GM21528 (cell line): ENCODE measurements at regions not wholly inside any gene's neighbourhood (a gene's known extent, or its start where the extent isn't known, plus 50 kb on each side); places are given as distances from the start of the nearest gene placed in this dataset.
A peak's percentile ranks its signal among the peaks of the same experiment; 100 is the strongest.

Experiments
- ATAC-seq: cut with Tn5 transposase; IDR thresholded peaks from one replicate; pipeline ENCODE4 v1.9.1; 2021; ENCODE audit warnings: mild to moderate bottlenecking, moderate library complexity; ENCODE audit not compliant: unreplicated experiment, low FRiP score

DNA sequence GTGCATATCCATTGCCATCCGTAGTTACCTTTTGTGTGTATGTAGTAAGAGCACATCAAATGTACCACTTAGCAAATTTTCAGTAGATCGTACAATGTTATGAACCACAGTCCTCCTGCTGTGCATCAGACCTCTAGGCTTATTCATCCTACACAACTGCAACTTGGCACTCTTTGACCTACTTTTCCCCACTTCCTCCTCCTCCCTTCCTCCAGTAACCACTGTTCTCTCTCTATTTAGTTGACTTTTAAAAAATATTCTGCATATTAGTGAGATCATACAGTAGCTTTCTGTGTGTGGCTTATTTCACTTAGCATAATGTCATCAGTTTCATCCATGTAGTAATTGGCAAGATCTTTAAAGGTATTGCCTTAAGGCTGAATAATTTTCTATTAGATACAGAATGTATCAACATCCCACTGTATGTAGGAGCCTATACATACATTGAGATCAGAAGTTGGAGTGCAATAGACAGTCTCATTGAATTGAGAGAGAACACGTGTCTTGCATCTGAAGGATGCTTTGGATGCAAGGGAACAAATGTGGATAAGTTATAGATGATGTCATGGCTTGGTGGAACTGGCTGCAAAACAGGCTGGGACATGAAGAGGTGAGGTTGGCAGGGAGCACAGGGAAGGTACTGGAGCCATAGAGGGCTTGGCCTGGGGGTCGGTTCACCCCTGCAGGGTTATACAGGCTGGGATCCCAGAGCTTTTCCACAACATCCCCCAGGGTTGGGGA, 83.0 kb upstream of the FAM180A start:
- no peak for ATAC-seq

DNA sequence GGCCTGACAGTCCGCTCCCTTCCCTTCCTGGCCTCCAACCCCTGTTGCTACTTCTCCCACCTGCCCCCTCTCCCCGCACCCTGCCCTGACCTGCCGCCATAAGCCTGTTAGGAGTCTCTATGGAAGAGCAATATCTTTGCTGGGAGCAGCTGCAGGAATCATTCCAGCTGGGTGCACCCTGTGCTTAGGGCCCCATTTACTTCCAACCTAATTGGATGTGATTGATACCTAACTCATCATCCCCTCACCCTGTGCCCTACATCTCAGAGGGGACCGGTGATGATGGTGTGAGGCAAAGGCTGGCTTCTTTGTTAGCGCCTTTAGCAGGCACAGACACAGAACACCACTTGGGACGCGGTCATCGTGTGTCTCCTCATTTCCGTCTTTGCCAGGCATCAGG, 80.0 kb upstream of the FAM180A start:
- no peak for ATAC-seq

DNA sequence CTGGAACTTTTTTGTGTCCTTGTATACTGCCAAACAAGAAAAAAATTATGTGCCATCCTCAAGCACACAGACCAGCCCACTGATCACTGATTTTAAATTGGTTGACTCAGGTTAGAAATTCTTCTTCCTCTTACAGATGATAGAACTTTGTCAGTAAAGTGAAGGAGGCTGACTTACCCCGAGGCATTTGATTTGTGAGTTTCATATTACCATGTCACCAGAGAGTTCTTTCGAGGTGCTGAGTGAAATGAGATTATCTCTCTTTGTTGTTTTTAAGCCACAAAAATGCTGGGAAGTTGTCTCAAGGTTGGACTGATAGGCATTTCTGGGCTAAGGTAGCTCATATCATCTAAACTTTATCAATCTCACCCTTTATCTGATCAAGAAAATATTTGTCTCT, 78.8 kb upstream of the FAM180A start:
- ATAC-seq, result no peak

DNA sequence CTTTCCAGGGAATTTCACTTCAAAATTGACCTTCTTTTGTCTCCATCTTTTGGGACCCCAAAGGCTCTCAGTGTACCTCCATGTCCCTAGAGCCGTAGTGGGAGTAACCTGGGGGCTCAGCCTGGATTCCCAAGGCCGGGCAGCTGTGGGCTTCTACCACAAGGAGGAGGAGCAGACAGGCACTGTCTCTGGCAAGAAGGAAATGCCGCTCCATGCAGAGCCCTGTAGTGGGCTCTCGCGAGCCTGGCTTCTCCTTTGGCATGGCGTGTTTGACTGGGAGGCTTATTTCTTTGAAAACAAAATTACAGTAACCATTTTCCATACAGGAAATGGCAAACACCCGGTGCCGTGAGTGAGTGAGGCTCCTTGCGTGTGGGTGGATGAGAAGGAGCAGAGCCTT, 76.8 kb upstream of the FAM180A start:
- no peak for ATAC-seq

DNA sequence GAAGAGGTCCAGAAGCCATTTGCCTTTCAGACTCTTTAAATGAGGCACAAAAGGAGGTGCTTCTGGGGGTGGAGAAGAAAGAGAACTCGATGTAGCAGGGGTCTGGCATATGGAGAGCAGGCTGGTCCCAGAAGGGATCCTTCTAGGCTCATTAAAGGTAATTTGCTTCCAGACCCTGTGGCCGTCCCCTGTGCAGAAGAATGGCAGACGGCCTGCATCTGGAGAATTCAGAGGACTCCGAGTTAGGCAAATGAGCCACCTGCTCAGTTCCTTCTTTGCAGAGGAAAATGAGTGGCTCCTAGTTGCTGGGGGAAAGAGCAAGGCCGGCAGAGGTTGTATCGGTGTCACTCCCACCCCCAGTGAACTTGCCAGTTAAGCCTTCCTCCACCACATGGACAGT, 73.8 kb upstream of the FAM180A start:
- no peak for ATAC-seq

DNA sequence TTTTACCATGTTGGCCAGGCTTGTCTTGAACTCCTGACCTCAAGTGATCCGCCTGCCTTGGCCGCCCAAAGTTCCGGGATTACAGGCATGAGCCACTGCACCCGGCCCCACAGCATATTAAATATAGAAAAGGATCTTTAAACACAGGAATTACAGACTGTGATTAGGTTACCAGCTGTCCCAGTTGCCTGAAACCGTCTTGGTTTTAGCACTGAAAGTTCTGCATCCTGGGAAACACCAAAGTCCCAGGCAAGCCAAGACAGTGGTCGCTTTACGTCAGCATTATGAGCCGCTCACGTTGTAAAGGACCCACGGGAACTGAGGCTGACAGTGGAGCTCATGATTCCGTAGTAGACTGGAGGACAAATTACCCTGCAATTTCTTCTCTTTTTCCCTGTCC, 69.0 kb upstream of the FAM180A start:
- no peak for ATAC-seq

DNA sequence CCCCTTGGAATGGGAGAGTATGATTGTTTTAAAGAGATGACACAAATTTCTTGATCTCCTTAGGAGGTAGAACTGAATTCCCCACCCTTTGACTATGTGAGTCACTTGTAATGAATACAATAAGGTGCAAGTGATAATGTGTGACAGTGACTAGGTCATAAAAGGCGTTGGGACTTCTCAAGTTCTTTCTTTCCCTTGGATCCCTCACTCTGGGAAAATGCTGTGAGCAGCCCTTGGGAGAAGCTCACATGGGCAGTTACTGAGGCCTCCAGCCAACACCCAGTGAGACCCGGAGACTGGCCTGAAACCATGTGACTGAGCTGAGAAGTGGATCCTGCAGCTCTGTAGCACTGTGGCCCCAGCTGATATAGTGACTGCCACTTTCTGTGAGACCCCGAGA, 66.4 kb upstream of the FAM180A start:
- ATAC-seq, result no peak

DNA sequence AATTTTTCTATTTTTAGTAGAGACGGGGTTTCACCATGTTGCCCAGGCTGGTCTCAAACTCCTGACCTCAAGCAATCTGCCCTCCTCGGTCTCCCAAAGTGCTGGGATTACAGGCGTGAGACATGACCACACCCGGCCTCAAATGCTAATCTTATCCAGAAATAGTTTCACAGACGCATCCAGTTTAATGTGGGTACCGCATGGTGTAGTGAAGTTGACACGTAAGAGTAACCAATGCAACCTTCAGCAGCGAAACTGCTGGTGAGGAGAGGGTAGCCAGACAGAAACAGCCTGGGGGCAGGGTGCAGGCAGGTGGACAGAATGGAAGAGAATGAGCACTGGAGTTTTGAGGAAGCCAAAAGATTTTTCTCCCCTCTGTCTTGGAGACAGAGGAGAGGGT, 63.5 kb upstream of the FAM180A start:
- no peak for ATAC-seq

DNA sequence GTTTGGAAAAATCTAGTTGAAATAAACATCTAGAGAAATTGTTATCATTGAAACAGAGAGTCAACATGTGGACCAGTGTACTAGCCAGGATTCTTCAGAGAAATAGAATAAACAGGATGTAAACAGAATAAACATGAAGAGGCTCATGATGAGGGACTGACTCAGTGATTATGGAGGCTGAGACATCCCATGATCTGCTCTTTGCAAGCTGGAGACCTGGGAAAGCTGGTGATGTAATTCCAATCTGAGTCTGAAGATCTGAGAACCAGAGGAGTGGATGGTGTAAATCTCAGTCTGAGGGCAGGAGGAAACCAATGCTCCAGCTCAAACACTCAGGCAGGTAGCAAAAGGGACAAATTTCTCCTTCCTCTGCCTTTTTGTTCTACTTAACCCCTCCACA, 62.9 kb upstream of the FAM180A start:
- no peak for ATAC-seq

DNA sequence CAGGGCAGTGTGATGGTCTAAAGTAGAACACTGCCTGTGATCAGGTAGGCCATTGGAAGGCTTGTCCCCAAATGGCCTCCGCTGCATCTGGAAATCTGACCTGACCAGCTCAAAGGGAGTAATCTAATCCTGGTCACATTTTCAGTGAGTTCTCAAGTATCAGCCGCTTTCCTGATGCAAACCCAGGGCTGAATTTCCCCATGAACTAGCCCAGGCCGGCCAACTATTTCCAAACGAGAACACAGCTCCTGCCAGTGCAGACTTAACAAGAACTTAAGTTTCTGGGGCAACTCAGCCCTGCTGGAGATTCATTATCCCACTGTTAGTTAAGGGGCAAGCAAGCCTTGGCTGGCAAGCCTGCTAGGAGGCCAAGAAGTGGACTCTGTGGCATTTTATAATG, 59.6 kb upstream of the FAM180A start:
- no peak for ATAC-seq

DNA sequence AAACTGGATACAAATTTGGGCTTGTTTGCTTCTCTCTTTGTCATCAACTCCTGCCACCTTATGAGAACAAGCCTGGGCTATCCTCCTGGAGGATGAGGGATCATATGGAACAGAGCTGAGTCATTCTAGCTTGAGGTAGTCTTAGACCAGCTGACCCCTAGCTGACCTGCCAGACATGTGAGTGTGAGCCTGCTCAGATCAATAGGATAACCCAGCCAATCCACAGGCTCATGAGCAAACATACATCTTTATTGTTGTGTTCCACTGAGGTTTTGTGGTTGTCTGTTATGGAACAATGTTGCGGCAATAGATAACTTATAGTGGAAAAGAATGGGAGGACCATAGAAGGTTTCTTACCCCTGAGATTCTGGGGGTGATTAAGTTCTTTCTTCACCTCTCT, 54.5 kb upstream of the FAM180A start:
- no peak for ATAC-seq

DNA sequence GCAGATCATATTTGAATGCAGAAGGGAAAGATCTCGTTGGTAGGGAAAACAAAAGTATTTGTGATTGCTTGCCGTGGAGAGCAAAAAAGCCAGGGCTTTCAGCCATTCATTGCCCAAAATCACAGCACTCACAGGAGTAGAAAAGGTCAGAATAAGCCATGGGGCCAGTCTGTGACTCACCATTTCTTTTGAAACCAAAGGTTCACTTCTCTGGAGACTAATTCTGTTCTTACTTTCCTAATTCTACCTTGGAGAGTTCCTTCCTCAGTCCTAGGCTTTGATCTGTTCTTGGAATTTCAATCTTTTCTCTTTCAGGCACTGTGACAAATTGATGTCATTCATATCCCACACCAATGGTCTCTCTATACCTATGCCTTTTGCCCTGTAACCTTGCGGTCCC, 54.1 kb upstream of the FAM180A start:
- ATAC-seq, result no peak

DNA sequence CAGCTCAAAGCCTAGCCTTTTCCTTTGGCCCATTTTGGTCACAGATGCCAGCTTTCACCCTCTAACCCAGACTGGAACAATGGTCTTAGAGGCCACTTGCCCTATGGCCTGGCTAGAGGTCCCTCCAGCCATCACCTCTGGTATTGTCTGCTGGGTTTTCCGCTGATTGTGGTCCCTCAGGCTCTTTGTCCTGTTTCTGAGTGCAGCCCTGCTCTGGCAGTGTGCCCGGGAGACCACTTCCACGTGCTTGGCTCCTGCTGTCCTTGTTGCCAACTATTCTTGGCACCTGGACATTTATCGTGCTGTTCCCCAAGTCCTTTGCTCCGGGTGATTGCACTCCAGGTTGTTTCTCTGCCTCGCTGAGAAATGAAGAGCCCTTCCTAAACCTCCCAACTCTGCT, 53.3 kb upstream of the FAM180A start:
- no peak for ATAC-seq

DNA sequence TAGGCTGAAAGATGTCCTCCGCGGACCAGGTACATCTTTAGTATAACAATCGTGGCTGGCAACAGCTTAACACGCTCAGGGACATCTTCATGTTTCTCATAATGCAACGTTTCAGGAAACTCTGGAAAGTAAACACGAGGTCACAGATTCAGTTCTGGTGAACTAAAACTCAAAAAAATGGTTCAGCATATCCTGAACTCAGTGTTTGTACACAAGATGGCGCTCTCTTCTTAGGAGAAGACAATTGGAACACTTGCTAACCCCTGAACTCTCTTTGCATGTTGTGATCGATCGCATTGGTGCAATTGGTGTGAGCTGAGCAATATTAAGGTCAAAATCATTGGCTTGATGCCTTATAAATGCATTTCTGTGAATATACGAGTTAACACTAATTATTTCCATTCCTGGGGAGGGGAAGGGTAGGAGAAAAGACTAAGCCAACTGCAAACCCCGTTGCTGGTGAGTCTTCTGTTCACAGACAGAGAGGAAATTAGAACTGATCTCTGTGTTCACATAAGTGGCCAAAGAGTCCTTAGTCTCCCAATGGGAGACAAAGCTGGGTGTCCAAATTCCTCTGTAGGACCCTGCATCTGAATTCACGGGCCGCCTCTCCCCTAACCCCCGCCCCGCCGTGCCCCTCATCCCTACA, 52.6 kb upstream of the FAM180A start:
- peak; percentile 74 for ATAC-seq

DNA sequence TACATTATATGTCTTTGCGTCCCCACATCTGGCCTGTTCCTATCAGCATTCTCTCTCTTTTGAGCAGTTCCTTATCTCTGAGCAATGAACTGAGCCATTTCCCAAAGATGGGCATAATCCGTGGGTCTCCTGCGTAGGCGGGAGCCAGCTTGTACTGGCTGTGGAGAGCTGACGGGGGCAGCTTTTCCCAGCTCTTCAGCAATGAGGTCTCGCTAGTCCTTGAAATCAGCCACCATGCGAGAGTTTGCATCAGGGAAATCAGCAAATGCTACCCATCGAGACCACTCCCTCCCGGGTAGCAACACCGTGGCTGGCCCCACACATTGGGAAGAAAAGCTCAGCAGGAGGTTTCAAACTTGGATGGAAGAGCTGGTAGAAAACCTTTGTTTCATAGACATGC, 51.9 kb upstream of the FAM180A start:
- no peak for ATAC-seq

DNA sequence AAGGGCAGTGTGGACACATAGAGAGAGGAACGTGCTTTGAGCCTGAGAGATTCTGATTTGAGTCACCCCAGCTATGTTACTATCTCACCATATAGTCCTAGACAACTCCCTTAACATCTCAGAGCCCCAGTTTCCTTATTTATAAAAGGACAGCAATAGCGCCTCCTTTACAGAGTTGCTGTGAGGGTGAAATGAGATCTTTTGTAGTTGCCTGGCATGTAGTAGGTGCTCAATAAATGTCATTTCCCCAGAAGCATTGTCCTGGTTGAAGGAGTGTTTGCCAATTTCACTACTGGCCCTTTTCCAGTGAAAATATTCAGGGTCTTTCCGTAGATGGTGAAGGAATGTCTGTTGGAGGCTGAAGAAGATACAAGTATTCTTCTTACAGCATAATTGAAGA, 51.3 kb upstream of the FAM180A start:
- no peak for ATAC-seq
